GM19395 (cell line): ENCODE measurements at regions not wholly inside any gene's neighbourhood (a gene's known extent, or its start where the extent isn't known, plus 50 kb on each side); places are given as distances from the start of the nearest gene placed in this dataset.
"Not testable (repeated sequence)": the region's sequence is repeated elsewhere in the genome, so short reads cannot be mapped to it uniquely, and the experiment has no call there.

Source experiments
- ATAC-seq: cut with Tn5 transposase; IDR thresholded peaks from one replicate; pipeline ENCODE4 v1.9.1; 2021; ENCODE audit warnings: mild to moderate bottlenecking, moderate library complexity; ENCODE audit not compliant: unreplicated experiment

GRCh38 chr7:131938788-131939187, 382.4 kb upstream of the PODXL start:
- ATAC-seq = not testable (repeated sequence)

- ATAC-seq = no peak
Observed at GRCh38 chr7:131937868-131938267, 381.4 kb upstream of the PODXL start.

GRCh38 chr7:131935180-131935579, 378.8 kb upstream of the PODXL start:
- ATAC-seq = no peak

DNA sequence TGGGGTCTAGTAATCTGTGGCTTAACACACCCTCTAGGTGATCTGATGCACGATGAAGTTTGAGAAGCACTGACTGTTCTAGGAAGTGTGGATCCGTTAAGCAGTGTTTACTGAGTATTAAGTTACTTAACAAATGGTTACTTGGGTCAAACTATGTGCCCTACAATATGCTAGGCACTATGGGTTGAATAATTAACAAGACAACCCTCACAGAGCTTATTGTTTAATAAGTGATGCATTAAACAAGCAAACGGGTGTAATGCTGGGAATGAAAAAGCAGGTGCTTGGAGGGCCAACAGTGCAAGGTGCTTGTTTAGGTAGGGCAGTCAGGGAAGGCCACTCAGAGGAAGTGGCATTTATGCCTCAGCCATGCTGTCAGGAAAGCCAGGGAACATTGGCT, 378.0 kb upstream of the PODXL start:
- ATAC-seq = no peak

DNA sequence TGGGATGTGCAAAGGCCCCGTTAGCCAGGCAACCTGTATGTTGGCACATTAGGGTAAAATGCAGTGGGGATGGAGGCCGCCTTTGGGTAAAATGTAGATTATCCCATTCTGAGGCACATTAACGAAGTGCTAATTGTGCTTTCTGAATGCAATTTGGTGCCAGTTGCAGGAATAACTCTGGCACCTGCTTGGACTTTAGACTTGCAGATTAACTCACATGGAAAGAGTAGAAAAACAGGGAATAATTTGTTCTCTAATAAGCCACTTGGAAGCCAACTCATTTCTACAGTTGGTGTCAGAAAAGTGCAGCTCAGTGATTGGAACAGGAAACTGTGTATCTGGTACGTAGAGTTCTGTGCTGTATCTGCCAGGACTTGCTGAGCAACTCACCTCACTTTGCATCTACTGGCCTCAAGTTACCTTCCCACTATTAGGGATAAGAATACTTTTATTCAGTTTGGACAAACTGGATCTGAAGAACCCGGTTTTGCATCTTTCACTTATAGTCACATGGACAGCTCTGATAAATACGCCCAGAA, 377.4 kb upstream of the PODXL start:
- ATAC-seq = no peak

DNA sequence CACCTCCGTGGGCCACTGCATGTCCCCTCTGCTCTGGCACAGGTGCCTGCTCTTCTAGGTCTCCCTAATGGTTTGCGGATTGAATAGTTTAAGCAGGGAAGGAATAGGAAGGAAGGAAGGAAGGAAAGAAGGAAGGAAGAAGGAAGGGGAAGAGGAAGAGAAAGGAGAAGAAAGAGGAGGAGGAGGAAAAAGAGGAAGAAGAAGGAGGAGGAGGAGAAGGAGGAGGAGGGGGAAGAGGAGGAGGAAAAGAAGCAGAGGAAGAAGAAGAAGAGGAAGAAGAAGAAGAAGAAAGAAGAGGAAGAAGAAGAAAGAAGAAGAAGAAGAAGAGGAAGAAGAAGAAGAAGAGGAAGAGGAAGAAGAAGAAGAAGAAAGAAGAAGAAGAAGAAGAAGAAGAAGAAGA, 376.8 kb upstream of the PODXL start:
- ATAC-seq = not testable (repeated sequence)

- ATAC-seq = no peak
Observed at GRCh38 chr7:131932271-131932670, 375.8 kb upstream of the PODXL start.

GRCh38 chr7:131931370-131931769, 374.9 kb upstream of the PODXL start:
- no peak for ATAC-seq

DNA sequence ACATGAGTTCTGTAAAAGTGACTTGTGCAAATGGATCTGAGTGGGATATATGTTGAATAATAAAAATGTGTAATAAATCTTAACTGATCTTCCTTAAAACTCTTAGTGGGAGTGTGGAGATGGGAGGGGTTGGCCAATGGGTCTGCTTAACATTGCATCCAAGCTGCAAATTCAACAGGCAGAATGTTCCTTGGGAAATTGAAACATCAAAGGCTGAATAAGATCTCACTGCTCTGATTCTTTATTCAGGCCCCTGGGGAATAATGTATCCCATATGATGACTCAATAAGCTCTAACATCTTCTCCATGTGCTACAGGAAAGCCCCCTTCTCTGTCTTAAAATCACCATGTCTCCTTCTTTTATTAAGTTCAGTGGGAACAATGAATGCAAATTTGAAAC, 373.2 kb upstream of the PODXL start:
- no peak for ATAC-seq

DNA sequence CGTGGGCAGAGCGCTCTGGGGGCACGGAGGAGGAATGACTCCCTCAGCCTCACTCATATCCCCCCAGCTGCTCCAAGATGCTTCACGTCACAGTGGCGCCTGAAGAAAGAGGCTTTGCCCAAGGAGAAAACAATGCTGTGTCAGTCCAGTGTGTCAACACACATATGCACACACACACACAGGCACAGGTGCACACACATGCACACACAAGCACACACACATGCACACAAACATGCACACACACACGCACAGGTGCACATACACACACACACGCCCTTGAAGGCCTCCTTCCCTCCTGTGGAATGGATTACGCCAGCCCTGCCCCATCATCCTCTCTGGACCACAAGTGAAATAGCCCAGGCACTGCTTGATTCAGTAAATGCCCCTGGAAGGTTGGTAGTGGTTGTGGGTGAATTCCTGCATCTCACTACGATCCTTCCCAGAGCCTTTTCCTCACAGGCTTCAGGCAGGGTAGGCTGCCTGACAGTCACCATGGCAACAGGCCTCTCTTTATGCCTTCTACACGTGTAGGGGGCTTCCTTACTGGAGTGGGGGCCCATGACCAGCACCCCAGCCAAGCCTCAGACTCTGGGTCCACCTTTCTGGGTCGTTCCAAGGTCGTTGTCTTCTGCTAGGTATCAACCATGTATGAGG, 371.5 kb upstream of the PODXL start:
- ATAC-seq = no peak

DNA sequence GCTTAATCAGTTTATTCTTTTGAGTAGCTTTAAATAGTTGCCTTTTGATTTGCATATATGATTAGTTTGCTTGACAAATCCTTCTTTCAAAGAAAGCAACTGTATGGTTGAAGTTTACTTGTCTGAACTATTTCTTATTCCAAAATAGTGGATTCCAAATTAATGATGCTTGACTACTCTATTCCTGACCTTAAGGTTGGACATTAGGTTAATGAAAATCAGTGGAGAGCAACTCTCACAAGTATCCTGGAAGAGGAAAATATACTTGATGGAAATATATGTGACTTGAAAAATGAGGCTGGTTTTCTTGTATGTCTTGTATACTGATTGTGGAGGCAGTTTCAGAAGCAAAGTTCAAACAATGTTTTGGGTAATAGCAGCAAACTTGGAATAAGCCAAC, 369.2 kb upstream of the PODXL start:
- no peak for ATAC-seq

- ATAC-seq = peak; percentile 67
Observed at GRCh38 chr7:131924857-131925256, 368.4 kb upstream of the PODXL start.

GRCh38 chr7:131922948-131923347, 366.5 kb upstream of the PODXL start:
- ATAC-seq = not testable (repeated sequence)

DNA sequence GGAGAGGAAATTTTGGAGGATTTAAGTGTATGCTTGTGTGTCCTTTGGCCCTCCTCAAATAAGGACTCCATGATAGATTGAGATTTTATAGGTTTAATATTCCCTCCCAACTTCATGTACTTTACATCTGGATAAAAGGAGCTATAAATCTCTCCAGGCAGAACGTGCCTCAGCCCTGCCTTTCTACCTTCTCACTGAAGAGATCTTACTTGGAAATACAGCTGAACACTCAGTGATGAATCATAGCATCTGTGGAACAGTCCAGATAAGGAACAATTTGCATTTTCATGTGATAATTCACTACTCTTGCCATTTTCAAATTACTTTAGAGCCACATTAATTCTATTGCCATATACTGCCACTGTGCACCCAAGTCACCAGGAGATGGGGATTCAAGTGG, 364.6 kb upstream of the PODXL start:
- ATAC-seq = no peak

DNA sequence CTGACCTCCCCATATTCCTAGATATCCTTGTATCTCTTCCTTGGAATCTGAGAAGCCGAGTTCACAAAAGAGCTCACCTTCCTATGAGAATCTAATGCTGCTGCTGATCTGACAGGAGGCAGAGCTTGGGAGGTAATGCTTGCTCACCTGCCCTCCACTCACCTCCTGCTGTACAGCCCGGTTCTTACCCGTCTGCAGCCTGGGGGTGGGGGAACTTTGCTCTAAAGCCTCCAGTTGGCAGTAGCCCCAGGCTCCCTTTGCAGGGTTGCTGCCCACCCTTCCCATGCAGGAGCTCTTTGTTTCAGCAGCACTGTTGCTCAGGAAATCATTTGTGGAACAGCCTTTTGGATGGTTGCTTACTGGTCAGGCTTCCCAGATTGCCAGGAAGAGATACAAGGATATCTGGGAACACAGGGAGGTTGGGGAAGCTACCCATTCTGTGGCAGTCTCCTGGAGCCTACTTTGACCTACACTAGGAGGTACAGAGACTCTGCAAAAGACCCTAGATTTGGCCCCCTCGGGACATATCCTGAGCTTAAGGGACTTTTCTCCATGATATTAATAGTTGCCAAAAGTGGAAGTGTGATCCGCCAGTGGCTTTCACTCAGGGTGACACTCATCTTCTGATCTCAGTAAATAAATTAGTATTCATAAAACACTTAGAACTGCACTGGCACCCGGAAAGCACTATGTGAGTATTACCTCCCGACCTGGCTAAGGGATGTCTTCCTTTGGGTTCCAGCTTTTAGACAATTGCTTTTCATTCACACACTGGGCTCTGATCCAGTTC, 363.7 kb upstream of the PODXL start:
- no peak for ATAC-seq

DNA sequence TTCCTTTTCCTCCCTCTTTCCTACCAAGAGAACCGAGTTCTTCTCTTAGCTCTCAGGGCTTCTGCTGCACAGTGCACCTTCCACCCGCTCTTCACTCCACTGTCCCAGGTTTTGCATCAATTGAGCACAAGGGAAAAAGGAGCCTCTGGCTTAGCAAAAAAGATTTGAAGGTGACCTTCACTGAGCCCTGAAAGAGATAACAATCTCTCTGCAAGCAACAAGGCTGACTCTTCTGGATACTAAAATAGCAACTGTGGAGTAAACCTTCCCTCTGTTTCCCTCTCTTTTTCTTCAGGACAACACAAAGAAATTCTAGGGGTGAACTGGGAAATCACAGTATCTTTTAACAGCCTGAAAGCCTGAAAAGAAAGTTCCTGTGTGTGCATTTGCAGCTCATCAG, 354.7 kb upstream of the PODXL start:
- no peak for ATAC-seq

GRCh38 chr7:131909151-131909768, 352.8 kb upstream of the PODXL start:
- ATAC-seq = no peak

DNA sequence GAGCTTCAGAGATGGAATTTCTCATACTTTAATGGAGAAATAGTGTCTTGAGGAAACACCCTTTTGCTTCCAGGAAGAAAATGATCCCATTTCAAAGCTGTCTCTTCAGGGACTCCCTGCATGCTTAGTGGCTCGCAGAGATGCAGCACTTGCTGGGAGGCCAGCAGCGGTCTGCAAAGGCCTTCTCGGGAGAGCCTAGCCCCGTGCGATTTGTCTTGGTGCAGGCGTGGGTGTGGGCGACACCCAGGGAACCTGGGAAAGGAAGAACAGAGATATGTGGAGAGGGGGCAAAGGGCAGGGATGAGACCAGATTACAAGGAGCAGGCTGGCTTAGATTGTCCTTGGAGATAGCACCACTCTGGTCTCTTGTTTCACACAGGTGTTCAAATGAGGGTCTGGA, 352.3 kb upstream of the PODXL start:
- no peak for ATAC-seq

DNA sequence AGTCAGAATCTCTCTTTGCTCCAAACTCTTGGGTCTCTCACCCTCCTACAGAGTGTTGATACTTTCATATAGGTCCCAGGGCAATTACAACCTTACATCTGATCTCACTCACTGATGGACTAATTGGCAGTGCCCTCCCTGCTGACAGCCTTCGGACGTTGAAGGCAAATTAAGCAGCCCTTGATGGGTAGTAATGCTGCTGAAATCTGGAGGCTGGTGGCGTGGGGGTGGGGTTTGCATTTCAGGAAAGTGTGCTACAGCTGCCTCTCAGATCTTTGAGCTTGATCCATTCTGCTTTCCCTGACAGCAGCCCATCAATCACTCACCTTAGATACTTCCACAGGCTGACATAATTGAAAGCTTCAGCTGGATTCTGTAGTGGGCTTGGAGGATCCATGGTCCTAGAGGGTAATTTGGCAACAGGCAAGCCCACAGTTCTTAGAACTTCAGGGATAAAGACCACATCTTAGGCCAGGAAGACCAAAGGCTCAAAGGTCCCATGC, 349.1 kb upstream of the PODXL start:
- no peak for ATAC-seq

DNA sequence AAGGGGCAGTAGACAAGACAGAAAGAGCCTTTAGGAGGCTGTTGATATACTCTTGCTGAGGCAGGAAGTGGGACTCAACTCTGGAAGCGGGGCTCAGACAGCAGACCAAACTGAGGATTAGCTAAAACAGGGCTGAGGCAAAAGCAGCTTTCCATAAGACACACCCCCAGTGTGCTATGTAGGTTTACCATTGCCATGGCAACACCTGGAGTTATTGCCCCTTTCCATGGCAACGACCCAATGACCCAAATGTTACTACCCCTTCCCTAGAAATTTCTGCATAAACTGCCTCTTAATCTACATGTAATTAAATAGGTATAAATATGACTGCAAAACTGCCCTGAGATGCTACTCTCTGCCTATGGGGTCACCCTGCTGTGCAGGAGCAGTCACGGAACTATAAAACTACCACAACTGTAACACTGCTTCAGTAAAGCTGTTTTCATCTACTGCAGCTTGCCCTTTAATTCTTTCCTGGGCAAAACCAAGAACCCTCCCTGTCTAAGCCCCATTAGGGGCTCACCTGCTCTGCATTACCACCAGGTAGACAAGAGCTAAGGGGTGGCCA, 348.4 kb upstream of the PODXL start:
- no peak for ATAC-seq

DNA sequence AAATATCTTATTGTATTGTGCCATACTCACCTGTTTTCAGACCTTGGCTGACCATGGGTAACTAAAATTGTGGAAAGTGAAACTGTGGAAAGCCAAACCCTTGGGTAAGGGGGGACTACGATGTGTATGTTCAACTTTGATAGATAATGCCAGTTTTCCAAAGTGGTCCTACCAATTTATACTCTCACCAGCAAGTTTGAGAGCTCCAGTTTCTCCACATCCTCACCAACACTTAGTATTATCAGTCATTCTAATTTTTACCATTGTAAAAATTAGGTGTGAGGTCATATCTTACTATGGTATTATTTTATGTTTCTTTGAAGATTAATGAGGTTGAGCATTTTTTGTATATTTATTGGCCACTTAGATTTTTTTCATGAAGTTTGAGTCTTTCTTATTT, 346.9 kb upstream of the PODXL start:
- no peak for ATAC-seq
